ENCODE measurements at regions not wholly inside any gene's neighbourhood (a gene's known extent, or its start where the extent isn't known, plus 50 kb on each side); places are given as distances from the start of the nearest gene placed in this dataset.
"Not testable (repeated sequence)": the region's sequence is repeated elsewhere in the genome, so short reads cannot be mapped to it uniquely, and the experiment has no call there.

DNA sequence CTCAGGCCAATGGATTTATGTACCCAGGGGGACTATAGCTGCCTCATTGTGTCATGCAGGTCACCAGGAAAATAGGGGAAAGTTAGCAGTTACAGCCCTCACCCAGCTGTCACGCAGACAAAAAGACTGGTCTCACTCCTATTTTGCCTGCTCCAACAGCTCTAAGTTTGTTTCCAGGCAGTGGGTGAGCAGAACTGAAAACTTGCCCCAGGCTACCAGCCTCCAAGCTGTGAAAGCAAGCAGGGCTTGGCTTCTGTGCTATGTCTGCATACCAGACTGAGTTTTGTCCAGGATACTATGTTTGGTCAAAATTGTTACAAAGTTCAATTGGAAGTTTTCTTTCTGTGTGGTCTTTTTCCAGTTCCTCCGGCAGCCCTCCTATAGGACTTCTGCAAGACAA lies 628.4 kb downstream of the FAM133A start:
- intact Hi-C loops (cut with DNase I) = no loop called here
- DNase-seq = no peak

DNA sequence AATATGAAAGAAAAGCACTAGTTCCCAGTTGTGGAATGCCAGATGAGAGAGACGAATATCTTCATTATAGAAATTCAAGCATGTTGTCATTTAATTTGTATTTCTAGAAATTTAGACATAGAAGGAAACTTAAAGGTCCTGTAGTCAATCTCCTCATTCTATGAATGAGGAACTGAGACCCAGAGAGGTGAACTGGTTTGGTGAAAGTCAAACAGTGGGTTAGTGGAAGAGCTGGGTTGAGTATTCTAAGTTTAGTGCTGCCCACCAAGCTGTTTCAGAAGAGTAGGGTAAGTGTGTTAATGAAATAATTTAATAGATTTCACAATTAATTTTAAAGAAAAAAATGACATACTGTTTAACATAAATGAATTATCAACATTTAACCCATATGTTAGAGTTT lies 655.2 kb downstream of the FAM133A start:
- DNase-seq = no peak
- intact Hi-C loops (cut with DNase I) = no loop called here

DNA sequence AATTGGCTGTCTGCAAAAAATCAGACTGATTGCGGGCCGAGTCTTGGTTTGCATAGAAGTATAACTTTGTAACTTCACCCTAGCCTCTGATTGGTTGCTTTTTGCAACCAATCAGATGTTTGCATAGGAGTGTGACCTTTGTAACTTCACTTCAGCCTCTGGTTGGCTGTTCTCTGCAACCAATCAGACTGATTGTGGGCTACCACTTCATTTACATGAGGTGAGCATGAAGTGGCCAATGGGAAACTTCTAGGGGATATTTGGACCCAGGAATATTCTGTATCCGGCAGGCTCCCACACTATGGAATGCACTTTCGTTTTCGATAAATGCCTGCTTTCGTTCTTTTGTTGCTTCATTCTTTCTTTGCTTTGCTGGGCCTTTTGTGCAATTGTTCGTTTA lies 667.7 kb downstream of the FAM133A start:
- not testable (repeated sequence) for DNase-seq

DNA sequence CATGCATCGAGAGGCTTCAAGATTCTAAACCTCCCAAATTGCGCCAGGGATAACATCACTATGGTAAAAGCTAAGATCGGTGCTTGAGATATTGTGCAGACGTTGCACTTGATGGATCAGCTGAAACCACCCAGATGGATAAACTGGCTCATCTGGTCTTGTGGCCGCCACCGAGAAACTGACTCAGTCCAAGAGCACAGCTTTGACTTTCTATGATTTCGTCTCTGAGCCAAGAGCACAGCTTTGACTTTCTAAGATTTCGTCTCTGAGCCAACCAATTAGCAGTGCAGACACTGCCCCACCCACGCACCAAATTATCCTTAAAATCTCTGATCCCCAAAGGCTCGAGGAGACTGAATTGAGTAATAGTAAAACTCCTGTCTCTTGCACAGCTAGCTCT lies 687.2 kb downstream of the FAM133A start:
- intact Hi-C loops (cut with DNase I) = no loop called here
- no peak for DNase-seq

More for the DNA sequence above, 667.7 kb downstream of the FAM133A start:
- intact Hi-C loops (cut with DNase I) = not testable (repeated sequence)

DNA sequence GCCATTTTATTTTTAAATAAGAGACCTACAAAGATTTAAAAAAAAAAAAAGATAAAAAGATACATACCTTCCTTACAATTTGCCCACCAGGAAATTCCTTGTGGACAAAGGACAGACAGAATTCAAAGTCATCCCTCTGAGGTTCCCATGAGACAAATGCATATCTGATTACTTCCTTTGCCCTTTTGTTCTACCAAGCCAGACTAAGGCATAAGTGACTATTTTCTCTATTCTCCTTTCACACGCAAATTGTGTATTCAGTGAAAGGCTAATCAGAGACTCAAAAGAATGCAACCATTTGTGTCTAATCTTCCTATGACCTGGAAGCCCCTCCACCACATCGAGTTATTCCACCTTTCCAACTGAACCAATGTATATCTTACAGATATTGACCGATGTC lies 691.7 kb downstream of the FAM133A start:
- intact Hi-C loops (cut with DNase I) = no loop called here
- DNase-seq = no peak

DNA sequence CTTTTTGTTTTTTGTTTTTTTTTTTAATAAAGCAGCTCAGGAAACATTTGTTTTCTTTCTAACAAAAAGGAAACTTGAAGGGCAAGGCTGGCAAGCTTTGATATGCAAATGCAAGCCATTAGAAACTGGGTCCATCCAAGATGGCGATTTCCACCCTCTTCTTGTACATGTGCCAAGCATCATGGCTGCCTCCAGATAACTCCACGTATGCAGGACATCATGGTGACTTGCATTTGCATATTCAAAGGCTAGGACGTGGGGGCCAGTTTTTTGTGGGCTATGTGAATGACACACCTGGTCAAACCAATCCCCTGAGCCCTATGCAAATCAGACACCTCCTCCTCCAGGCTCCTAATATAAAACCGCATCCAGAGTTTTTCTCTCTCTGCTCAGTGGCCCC lies 692.6 kb downstream of the FAM133A start:
- intact Hi-C loops (cut with DNase I) = no loop called here
- no peak for DNase-seq

DNA sequence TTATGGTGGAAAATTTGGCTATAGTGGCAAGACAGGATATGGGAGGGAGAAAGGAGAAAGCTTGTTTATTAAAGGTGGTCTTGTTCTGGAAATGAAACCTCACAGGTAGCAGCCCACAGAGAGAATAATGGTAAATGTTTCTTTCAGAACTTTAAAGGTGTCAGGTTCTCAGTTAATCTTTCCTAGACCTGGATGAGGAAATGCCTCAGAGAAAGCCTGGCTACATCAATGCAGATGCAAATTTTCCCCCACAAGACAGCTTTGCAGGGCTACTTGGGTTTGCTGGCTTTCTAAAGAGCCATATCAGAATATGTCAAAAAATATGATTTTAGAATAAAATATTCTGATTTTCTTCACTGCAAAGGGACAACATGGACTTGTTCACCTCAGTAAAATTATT lies 715.0 kb downstream of the FAM133A start:
- intact Hi-C loops (cut with DNase I) = no loop called here

DNA sequence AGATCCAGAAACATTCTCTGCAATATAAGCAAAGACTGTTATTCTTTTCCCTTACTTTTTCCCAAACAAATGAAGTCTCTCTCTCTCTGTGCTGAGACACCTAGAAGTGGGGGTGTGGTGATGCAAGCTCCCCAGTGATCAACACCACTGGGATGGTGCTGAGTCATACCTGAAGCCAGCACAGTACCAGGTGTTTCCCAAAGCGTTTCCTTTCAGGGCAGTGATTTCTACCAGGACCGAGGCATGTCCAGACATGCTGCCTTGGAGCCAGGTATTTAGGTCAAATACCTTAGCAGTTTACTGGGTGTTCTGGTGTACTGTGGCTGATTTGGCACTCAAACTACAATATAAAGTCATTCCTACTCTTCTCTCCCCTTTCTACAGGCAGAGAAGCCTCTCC lies 726.5 kb downstream of the FAM133A start:
- intact Hi-C loops (cut with DNase I) = no loop called here
- DNase-seq = no peak

More for the DNA sequence above, 715.0 kb downstream of the FAM133A start:
- DNase-seq = no peak

DNA sequence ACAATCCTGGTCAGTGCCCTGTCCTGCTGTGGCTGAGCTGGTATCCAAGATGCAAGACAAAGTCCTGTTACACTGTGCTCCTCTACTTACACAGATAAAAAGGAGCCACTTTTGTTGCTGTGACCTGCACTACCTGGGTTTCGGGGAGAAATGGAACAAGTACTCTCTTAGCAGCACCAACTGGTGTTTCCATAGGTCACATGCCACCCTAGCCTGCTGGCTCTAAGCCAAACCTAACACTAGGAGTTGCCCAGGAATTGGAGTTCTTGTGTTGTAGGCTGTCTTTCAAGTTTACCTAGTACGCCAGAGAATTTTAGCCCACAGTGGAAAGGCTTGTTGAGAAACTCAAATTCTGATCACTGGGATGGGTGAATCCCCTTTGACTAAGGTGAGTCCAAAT lies 727.4 kb downstream of the FAM133A start:
- intact Hi-C loops (cut with DNase I) = no loop called here

DNA sequence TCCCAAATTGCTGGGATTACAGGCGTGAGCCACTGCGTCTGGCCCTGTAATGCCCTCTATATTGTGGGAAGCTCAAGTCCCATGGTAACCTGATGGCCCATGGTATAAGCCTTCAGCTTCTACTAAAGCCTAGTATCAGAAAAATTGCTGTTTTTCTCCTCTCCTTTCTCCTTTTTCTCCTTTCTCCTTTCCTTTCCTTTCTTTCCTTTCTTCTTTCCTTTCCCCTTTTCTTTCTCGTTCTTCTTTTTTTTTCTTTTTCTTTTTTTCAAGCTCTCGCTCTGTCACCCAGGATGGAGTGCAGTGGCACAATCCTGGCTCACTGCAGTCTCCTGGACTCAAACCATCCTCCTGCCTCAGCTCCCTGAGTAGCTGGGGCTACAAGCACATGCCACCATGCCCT lies 740.7 kb downstream of the FAM133A start:
- intact Hi-C loops (cut with DNase I) = no loop called here
- DNase-seq = no peak

More for the DNA sequence above, 727.4 kb downstream of the FAM133A start:
- no peak for DNase-seq

DNA sequence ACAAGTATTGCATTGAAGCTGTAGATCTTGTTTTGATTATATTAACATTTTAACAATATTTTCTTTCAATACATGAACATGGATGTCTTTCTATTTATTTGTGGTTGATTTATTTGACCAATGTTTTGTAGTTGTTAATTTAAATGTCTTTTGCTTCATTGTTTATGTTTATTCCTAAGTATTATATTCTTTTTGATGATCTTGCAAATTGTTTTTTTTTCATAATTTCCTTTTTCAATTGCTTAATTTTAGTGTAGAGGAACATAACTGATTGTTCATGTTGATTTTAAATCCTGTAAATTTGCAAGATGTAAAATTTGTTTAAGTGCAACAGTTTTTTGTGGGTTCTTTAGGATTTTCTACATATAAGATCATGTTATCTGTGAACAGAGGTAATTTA lies 744.1 kb downstream of the FAM133A start:
- DNase-seq = no peak
- intact Hi-C loops (cut with DNase I) = no loop called here

DNA sequence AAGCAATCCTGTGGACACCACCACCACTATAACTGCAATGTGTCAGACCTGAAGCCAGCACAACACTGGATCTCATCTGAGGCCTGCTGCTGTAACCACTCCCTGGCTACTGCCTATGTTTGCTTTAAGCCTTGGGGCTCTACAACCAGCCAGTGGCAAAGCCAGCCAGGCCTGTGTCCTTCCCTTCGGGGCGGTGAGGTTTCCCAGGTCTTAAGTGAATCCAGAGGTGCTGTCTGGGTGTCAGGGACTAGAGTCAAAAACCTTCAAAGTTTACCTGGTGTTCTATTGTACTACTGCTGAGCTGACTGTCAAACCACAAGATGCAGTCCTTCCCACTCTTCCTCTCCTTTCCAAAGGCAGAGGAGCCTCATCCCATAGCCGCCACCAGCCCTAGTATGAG lies 750.5 kb downstream of the FAM133A start:
- no peak for DNase-seq
- intact Hi-C loops (cut with DNase I) = no loop called here

DNA sequence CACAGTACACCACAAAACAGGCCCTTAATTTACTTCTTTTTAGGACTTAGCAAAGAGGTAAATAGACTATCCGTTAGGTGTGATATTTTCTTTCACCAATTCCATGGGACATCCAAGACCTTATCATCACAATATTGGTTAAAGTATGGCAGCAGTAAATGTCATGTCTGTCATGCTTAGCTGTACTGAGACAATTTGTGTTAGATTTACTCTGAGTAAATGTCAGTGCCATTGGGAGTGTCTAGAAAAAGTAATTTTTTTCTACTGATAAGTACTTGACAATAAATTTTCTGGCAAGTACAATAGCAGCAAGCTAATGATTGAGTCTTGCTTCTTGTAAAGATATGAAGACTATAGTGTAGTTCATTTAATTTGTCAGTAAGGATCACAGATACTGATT lies 756.1 kb downstream of the FAM133A start:
- DNase-seq = no peak
- intact Hi-C loops (cut with DNase I) = no loop called here

DNA sequence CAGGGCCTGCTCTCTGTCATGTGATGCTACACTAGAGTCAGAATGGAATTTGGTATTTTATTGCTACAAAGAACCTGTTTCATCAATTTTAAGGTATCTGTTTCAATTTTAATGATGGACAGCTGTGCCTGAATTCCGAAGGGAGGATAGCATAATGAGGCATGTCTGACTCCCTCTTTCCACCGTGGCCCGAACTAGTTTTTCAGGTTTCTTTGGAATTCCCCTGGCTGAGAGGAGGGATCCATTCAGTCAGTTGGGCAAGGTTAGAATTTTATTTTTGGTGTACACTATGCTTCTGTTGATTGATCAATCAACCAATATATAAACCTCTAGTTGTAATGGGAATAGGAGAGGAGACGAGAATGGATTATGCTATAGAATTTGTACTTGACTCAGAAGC lies 761.8 kb downstream of the FAM133A start:
- intact Hi-C loops (cut with DNase I) = no loop called here

DNA sequence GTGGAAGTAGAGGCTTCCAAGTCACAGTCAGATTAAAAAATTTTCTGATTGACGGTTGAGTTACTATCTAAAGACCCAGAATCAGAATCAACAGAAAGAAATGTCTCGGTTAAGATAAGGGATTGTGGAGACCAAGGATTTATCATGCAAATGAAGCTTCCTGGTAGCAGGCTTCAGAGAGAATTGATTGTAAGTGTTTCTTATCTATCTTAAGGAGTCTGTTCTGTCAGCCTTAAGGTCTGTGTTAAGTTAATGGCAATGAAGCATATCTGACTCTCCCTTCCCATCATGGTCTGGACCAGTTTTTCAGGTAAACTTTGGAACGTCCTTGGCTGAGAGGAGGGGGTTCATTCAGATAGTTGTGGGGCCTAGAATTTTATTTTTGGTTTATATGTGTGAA lies 780.2 kb downstream of the FAM133A start:
- DNase-seq = no peak
- intact Hi-C loops (cut with DNase I) = no loop called here

More for the DNA sequence above, 761.8 kb downstream of the FAM133A start:
- no peak for DNase-seq

DNA sequence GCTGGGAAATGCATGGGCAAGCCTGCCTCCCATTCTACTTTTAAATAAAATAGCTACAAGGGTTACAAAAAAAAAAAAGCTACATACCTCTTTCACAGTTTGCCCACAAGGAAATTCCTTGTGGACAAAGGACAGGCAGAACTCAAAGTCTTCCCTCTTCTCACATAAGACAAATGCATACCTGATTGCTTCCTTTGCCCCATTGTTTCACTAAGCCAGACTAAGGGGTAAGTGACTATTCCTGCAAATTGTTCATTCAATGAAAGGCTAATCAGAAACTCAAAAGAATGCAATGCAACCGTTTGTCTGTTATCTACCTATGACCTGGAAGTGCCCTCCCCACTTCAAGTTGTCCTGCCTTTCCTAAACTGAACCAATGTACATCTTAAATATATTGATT lies 780.6 kb downstream of the FAM133A start:
- intact Hi-C loops (cut with DNase I) = no loop called here
- DNase-seq = no peak

DNA sequence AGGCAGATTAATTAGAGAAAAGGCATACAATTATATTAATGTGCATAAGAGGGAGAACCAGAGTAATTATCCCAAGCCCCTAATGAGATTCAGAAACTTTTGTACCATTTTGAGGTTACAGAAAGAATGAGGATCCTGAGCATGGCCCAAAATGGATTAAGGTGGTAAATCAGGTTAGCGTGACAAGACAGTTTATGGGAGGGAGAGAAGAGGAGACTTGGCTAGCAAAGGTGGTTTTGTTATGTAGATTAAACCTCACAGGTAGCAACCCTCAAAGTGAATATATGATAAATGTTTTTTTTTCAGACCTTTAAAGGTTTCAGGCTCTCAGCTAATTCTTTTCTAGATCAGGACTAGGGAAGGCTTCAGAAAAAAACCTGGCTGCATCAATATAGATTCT lies 781.8 kb downstream of the FAM133A start:
- intact Hi-C loops (cut with DNase I) = no loop called here
- DNase-seq = no peak

DNA sequence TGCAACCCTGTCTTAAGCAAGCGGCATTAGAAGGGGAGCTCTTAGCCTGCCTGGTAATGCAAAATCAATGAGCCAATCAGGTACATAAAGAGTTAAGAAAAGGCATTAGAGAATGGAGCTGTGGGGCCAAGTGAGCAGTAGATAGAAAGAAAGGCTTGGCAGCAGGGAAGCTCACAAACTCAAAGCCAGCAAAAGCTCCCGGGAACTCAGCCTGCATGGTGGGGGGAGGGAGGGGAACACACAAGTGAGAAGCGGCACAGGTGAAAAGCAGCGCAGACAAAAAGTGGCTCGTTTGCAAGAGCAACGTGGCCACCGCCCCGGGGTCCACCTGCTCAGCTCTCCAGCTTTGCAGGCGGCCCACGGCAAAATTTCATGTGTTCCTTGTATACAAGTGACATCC lies 818.5 kb downstream of the FAM133A start:
- intact Hi-C loops (cut with DNase I) = no loop called here
- DNase-seq = no peak

DNA sequence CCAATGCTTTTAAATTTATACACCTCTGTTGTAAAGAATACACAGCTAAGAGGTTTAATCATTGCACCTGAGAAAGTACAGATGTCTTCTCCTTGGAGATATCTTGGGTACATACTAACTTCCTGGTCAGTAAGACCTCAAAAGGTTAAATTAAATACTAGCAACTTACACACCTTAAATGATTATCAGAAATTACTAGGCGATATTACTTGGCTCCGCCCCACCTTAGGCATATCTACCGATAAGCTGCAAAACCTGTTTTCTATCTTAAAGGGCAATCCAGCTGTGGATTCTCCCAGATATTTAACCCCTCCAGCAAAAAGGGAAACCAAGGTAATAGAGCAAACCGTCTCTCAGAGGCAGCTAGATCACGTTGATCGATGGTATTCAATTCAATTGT lies 819.4 kb downstream of the FAM133A start:
- no peak for DNase-seq
- intact Hi-C loops (cut with DNase I) = no loop called here

DNA sequence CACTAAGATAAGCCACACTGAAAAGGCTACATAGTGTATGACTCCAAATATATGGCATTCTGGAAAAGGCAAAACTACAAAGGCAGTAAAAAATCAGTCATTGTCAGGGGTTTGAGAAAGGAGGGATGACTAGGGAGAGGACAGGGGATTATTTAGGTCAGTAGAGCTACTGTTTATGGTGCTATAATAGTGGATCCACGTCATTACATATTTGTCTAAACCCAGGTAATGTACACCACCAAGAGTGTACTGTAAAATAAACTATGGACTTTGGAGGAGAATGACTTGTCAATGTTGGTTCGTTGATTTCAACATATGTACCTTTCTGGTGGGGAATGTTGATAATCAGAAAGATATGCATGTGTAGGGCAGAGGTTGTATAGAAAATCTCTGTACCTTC lies 837.6 kb downstream of the FAM133A start:
- intact Hi-C loops (cut with DNase I) = no loop called here
- DNase-seq = no peak

DNA sequence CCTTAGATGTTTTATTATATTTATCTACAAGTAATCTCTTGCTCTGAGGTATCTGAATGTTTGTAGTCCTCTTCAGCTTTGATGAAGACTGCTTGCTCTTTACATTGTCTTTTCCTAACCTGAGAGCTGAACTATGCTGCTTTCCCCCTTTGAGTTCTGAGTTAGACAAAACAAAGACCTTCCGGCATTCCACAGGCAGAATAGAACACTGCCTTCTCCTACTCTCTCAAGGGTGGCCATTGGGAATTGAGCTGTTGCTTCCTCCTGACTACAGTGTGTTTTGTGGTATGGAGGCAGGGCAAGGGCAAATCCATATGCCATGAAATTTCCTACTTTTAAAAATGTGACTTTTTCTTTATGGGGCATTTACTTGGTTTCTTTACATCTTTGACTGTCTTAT lies 841.0 kb downstream of the FAM133A start:
- intact Hi-C loops (cut with DNase I) = no loop called here
- DNase-seq = no peak

DNA sequence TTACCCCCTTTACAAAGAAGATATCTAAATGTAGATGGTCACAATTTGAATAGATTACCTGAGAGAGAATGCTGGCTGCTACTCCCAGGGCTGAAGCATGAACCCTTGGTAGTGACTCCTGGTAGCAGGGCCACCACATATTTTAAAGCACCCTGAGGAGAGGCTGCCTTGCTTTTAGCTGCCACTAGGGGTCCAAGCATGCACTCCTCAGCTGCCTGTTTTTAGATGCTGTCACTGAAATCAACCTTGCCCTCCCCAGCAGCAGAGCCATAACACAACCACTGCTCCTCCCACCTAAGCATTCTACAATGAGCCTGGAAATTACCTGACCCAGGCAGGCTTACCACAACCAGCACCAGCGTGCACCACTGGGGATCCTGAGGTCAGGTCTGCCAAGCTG lies 850.9 kb downstream of the FAM133A start:
- DNase-seq = no peak
- intact Hi-C loops (cut with DNase I) = no loop called here

DNA sequence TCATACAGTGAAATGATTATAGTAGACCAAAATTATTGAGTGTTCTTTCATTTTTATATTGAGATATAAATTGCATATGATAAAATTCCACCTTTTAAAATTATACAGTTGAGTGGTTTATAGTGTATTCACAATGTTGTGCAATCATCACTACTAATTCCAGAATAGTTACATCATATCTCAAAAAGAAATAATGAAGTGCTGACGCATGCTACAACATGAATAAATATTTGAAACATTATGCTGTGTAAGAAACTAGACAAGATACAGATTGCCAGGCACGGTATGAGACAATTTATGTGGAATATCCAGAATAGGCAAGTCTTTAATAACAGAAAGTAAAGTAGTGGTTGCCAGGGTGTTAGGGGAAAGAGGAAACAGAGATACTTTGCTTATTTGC lies 871.7 kb downstream of the FAM133A start:
- DNase-seq = no peak
- intact Hi-C loops (cut with DNase I) = no loop called here

DNA sequence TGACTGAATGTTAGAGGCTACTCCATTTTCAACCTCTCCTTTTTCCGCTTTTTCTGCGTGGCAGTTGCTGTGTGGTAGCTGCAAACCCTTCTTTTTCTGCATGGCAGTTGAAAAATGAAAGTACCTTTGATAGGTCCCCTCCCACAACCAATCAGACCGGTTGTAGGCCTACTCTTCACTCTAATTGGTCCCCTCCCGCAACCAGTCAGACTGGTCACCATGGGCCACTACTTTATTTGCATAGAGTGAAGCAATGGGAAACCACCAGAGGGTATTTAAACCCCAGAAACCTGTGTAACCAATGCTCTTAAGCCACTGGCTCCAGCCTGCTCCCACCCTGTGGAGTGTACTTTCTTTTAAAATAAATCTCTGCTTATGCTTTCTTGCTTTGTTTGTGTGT lies 877.8 kb downstream of the FAM133A start:
- DNase-seq = no peak

More for the DNA sequence above, 877.8 kb downstream of the FAM133A start:
- intact Hi-C loops (cut with DNase I) = no loop called here
